HCT116 (cell line): ENCODE measurements at regions not wholly inside any gene's neighbourhood (a gene's known extent, or its start where the extent isn't known, plus 50 kb on each side); places are given as distances from the start of the nearest gene placed in this dataset.

Experiments used
- ATAC-seq: fragments of 200-7000 bp; cut with Tn5 transposase; 2 replicates; pipeline ENCODE4 v1.9.1; 2020; ENCODE audit warnings: mild to moderate bottlenecking, moderate library complexity
- BruUV-seq: library from RNA; stranded (reverse); fragments of 400-500 nt; replicated peaks from 2 replicates; lab custom pipeline; 2021; lab: Mats Ljungman, UMichigan
- CTCF ChIA-PET: fragments of 300-600 bp; sonication (Branson Sonifier 250); formaldehyde crosslinking; loops from one replicate; lab custom pipeline; 2021; ENCODE audit warnings: antibody characterized with exemption; lab: Charles Lee
- POLR2A ChIA-PET: fragments of 300-600, 350-600 bp; sonication (Branson Sonifier 250); formaldehyde crosslinking; loops from one replicate; lab custom pipeline; 2021; ENCODE audit warnings: antibody characterized with exemption; lab: Charles Lee
- RAD21 ChIA-PET, 2 experiments: fragments of 300-600 bp; sonication (Branson Sonifier 250); formaldehyde crosslinking; loops; one replicate each; lab custom pipeline; 2023; ENCODE audit warnings: low total read pairs in 2 of 2; ENCODE audit not compliant: uncharacterized antibody in 2 of 2, unreplicated experiment in 2 of 2, low non-redundant PET in 1 of 2; lab: Charles Lee
- DNase-seq: peaks from one replicate; pipeline ENCODE4 v3.0.0-alpha.2; 2010; ENCODE audit warnings: low read depth, low spot score
- H2AFZ ChIP-seq: fragments of 200-600 bp; shearing (Covaris generic), sonication (generic); 2 replicates; pipeline ENCODE4 v1.6.1; 2017; ENCODE audit warnings: low read depth, mixed run types, mixed read lengths, antibody characterized with exemption, low read length; ENCODE audit not compliant: poor library complexity, severe bottlenecking
- H3K27ac ChIP-seq: 2 replicates; pipeline ENCODE4 v1.5.1; 2012; ENCODE audit warnings: low read depth, low read length
- H3K27me3 ChIP-seq: fragments of 200-600 bp; sonication (generic); 2 replicates; pipeline ENCODE4 v1.6.1; 2016; ENCODE audit warnings: mixed run types, low read length, mixed read lengths; ENCODE audit not compliant: insufficient read depth
- H3K36me3 ChIP-seq, 2 experiments: fragments of 200-500 bp in 1 of 2; fragments of 200-600 bp in 1 of 2; sonication (Bioruptor generic) in 1 of 2; sonication (generic) in 1 of 2; 2 replicates each; pipeline versions ENCODE4 v1.5.1 to v1.6.1; 2014 to 2016; ENCODE audit warnings: low read length in 2 of 2, inconsistent platforms in 1 of 2, mixed read lengths in 1 of 2, mixed run types in 1 of 2; ENCODE audit not compliant: insufficient read depth in 2 of 2, control insufficient read depth in 1 of 2
- H3K4me1 ChIP-seq, 2 experiments: fragments of 200-600 bp in 1 of 2; sonication (generic) in 1 of 2; 2 replicates each; pipeline versions ENCODE4 v1.5.1 to v1.6.1; 2012 to 2017; ENCODE audit warnings: low read length in 2 of 2, inconsistent platforms in 1 of 2, mild to moderate bottlenecking in 1 of 2, mixed read lengths in 1 of 2, mixed run types in 1 of 2, moderate library complexity in 1 of 2; ENCODE audit not compliant: insufficient read depth in 2 of 2, control insufficient read depth in 1 of 2
- H3K4me2 ChIP-seq: fragments of 200-600 bp; sonication (generic); 2 replicates; pipeline ENCODE4 v1.6.1; 2017; ENCODE audit warnings: mixed run types, low read length, mixed read lengths
- H3K4me3 ChIP-seq, 2 experiments: fragments of 200-600 bp in 1 of 2; sonication (generic) in 1 of 2; replicated peaks in 1 of 2; 2 replicates each; pipeline ENCODE4 v1.5.1; 2011 to 2016; ENCODE audit warnings: low read length in 2 of 2, control low read depth in 1 of 2, low read depth in 1 of 2, mild to moderate bottlenecking in 1 of 2, mixed read lengths in 1 of 2, mixed run types in 1 of 2
- H3K79me2 ChIP-seq: fragments of 200-600 bp; sonication (generic); 2 replicates; pipeline ENCODE4 v1.6.1; 2017; ENCODE audit warnings: mild to moderate bottlenecking, mixed run types, low read length, moderate library complexity, mixed read lengths; ENCODE audit not compliant: insufficient read depth
- H3K9ac ChIP-seq: fragments of 200-600 bp; sonication (generic); 2 replicates; pipeline ENCODE4 v1.6.1; 2016; ENCODE audit warnings: low read length, mixed read lengths
- H3K9me2 ChIP-seq: fragments of 200-600 bp; sonication (generic), shearing (Covaris generic); 2 replicates; pipeline ENCODE4 v1.6.1; 2017; ENCODE audit warnings: mixed run types, mild to moderate bottlenecking, moderate library complexity; ENCODE audit not compliant: insufficient read depth
- H3K9me3 ChIP-seq, 2 experiments: fragments of 200-500 bp in 1 of 2; fragments of 200-600 bp in 1 of 2; sonication (Bioruptor generic) in 1 of 2; sonication (generic) in 1 of 2; 2 replicates each; pipeline ENCODE4 v1.6.1; 2014 to 2017; ENCODE audit warnings: low read length in 2 of 2, mixed read lengths in 2 of 2, inconsistent platforms in 1 of 2, low read depth in 1 of 2, mild to moderate bottlenecking in 1 of 2, mixed run types in 1 of 2, moderate library complexity in 1 of 2; ENCODE audit not compliant: control insufficient read depth in 1 of 2, insufficient read depth in 1 of 2
- H4K20me1 ChIP-seq: fragments of 200-600 bp; sonication (generic), shearing (Covaris generic); 2 replicates; pipeline ENCODE4 v1.6.1; 2017; ENCODE audit warnings: mixed run types, mild to moderate bottlenecking, moderate library complexity; ENCODE audit not compliant: insufficient read depth
- CBX3 ChIP-seq: IDR thresholded peaks from 2 replicates; pipeline ENCODE4 v1.6.1; 2012; ENCODE audit warnings: low read depth
- CEBPB ChIP-seq: IDR thresholded peaks from 2 replicates; pipeline ENCODE4 v1.6.1; 2012; ENCODE audit warnings: low read depth
- EZH2 ChIP-seq: fragments of 200-600 bp; sonication (generic); IDR thresholded peaks from 2 replicates; pipeline ENCODE4 v1.6.1; 2017; ENCODE audit warnings: antibody characterized with exemption, mixed run types
- EZH2phosphoT487 ChIP-seq: fragments of 200-600 bp; IDR thresholded peaks from 2 replicates; pipeline ENCODE4 v1.6.1; 2018; ENCODE audit warnings: antibody characterized with exemption, borderline replicate concordance
- FOSL1 ChIP-seq: IDR thresholded peaks from 2 replicates; pipeline ENCODE4 v1.6.1; 2012; ENCODE audit warnings: low read depth
- JUND ChIP-seq: IDR thresholded peaks from 2 replicates; pipeline ENCODE4 v1.6.1; 2012
- POLR2A ChIP-seq: IDR thresholded peaks from 2 replicates; pipeline ENCODE4 v1.7.0; 2011; ENCODE audit warnings: borderline replicate concordance; ENCODE audit not compliant: insufficient read depth, insufficient read length; ENCODE audit errors: extremely low read depth
- RAD21 ChIP-seq: IDR thresholded peaks from 2 replicates; pipeline ENCODE4 v1.6.1; 2012; ENCODE audit warnings: low read depth, mild to moderate bottlenecking
- SIN3A ChIP-seq: IDR thresholded peaks from 2 replicates; pipeline ENCODE4 v1.6.1; 2012; ENCODE audit warnings: low read depth
- YY1 ChIP-seq: IDR thresholded peaks from 2 replicates; pipeline ENCODE4 v1.6.1; 2011; ENCODE audit warnings: low read length, low read depth, moderate library complexity, mild to moderate bottlenecking; ENCODE audit not compliant: insufficient replicate concordance; ENCODE audit errors: extremely low read depth
- ZBTB33 ChIP-seq: IDR thresholded peaks from 2 replicates; pipeline ENCODE4 v1.6.1; 2011; ENCODE audit warnings: mild to moderate bottlenecking, low read length, moderate library complexity; ENCODE audit not compliant: insufficient replicate concordance; ENCODE audit errors: extremely low read depth
- intact Hi-C: fragments of 100-400 bp; cut with micrococcal nuclease; formaldehyde crosslinking; loops from 2 replicates; pipeline ENCODE4 v1.10.0; 2022

- Histone ChIP-seq H3K9me2 (no peaks in the 10 kb centered on the region), H3K27ac (no peak overlapping the region), H2AFZ (no peak overlapping the region), H3K79me2 (no peaks in the 10 kb centered on the region), H3K4me3 (no peak overlapping the region), H3K9me3 (no peaks in the 10 kb centered on the region), H3K4me2 (no peak overlapping the region), H3K36me3 (no peaks in the 10 kb centered on the region), H3K9ac (no peak overlapping the region), H4K20me1 (no peaks in the 10 kb centered on the region), H3K27me3 (peaks cover 6% of the 10 kb centered on the region; the same call in 1 of the 2 replicates), H3K4me1 (no peaks in the 10 kb centered on the region)
- no peak for ATAC-seq
- DNase-seq: no peak
- ChIA-PET RAD21 (no interaction called here), CTCF (interaction anchor here (1.3 kb wide), 1 partner anchor 40 kb away, joined by 3 read pairs; no protein-coding TSS in a partner anchor), POLR2A (no interaction called here)
- TF ChIP-seq CBX3: no peak
- TF ChIP-seq FOSL1: no peak
- no peak for TF ChIP-seq EZH2phosphoT487
- TF ChIP-seq YY1: no peak
- no peak for TF ChIP-seq CEBPB
- TF ChIP-seq RAD21: no peak
- no peak for TF ChIP-seq ZBTB33
- TF ChIP-seq POLR2A: no peak
- TF ChIP-seq SIN3A: no peak
- no peak for TF ChIP-seq EZH2
- TF ChIP-seq JUND: no peak
- BruUV-seq: no TSS peak
- intact Hi-C loops: no loop called here
Observed at GRCh38 chr2:176854878-176855277, 357.7 kb upstream of the HNRNPA3 start.
